ENCODE measurements at regions not wholly inside any gene's neighbourhood (a gene's known extent, or its start where the extent isn't known, plus 50 kb on each side); places are given as distances from the start of the nearest gene placed in this dataset.

DNA sequence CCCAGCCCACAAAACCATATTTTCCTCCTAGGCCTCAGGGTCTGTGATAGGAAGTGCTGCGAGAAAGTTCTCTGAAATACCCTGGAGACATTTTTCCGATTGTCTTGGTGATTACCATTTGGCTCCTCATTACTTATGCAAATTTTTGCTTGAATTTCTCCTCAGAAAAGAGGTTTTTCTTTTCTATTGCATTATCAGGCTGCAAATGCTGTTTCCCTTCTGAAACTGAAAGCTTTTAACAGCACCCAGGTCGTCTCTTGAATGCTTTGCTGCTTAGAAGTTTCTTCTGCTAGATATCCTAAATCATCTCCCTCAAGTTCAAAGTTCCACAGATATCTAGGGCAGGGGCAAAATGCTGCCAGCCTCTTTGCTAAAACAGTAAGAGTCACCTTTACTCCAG, 434.2 kb downstream of the PCDH20 start:
- intact Hi-C loops (cut with DNase I) = no loop called here
- no peaks in the 10 kb centered on the region for H3K27me3 ChIP-seq
- H3K9ac ChIP-seq (ENCODE audit: low read depth in 2 of 2, low read length in 2 of 2) = no peak overlapping the region
- no peak overlapping the region for H3K4me3 ChIP-seq
- TF ChIP-seq, protein P1, sequence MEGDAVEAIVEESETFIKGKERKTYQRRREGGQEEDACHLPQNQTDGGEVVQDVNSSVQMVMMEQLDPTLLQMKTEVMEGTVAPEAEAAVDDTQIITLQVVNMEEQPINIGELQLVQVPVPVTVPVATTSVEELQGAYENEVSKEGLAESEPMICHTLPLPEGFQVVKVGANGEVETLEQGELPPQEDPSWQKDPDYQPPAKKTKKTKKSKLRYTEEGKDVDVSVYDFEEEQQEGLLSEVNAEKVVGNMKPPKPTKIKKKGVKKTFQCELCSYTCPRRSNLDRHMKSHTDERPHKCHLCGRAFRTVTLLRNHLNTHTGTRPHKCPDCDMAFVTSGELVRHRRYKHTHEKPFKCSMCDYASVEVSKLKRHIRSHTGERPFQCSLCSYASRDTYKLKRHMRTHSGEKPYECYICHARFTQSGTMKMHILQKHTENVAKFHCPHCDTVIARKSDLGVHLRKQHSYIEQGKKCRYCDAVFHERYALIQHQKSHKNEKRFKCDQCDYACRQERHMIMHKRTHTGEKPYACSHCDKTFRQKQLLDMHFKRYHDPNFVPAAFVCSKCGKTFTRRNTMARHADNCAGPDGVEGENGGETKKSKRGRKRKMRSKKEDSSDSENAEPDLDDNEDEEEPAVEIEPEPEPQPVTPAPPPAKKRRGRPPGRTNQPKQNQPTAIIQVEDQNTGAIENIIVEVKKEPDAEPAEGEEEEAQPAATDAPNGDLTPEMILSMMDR (IDR thresholded peaks at IDR 0.05) = no peak
- no peak overlapping the region for H3K27ac ChIP-seq
- no peaks in the 10 kb centered on the region for H3K4me1 ChIP-seq
- no peaks in the 10 kb centered on the region for H3K9me3 ChIP-seq
- H3K36me3 ChIP-seq = no peaks in the 10 kb centered on the region
- DNase-seq = no peak

DNA sequence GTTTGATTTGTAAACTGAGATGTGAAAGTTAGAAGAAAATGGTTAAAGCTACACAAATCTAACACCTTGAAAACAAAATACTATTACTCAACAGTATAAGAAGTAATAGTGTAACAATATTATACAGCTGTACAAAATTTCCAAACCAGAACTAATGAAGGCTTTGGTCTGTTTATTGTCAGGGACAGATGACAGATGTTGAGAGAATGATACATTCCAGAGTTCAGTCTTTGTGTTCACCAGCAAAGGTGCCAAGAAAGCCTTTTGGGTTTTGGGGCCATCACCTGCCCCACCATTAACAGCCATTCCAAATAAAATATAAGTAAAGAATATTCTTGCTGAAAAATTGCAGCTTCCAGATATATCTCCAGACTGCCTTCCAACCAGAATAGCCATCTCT, 439.3 kb downstream of the PCDH20 start:
- Histone ChIP-seq H3K36me3 (no peaks in the 10 kb centered on the region), H3K9me3 (no peaks in the 10 kb centered on the region), H3K4me1 (no peaks in the 10 kb centered on the region), H3K4me3 (no peak overlapping the region), H3K27ac (no peak overlapping the region), H3K9ac (ENCODE audit: low read depth in 2 of 2, low read length in 2 of 2) (no peak overlapping the region), H3K27me3 (no peaks in the 10 kb centered on the region)
- no peak for DNase-seq
- intact Hi-C loops (cut with DNase I) = no loop called here
- TF ChIP-seq, protein P1 (IDR thresholded peaks at IDR 0.05) = no peak

DNA sequence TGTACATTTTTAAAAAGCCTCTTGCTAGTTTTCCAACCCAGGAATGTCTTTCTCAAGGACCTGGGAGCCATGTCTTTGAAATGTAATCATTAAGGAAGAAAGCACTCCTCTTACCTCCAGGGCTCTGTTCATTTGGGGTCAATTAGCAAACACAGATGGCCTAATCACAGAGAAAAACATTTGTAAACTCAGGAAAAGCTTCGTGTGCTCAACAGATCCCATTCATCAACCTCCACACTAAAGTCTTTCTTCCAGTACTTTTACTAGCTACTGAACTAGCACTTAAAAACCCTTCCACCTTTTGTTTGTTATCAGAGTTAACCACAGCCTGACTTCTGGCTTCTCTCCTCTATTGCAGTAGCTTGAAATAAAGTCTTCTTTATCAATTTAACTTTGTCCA, 441.4 kb downstream of the PCDH20 start:
- intact Hi-C loops (cut with DNase I) = no loop called here
- no peak overlapping the region for H3K4me3 ChIP-seq
- TF ChIP-seq, protein P1 (IDR thresholded peaks at IDR 0.05) = no peak
- no peaks in the 10 kb centered on the region for H3K4me1 ChIP-seq
- no peaks in the 10 kb centered on the region for H3K9me3 ChIP-seq
- no peaks in the 10 kb centered on the region for H3K36me3 ChIP-seq
- H3K27ac ChIP-seq = no peak overlapping the region
- no peak overlapping the region for H3K9ac ChIP-seq (ENCODE audit: low read depth in 2 of 2, low read length in 2 of 2)
- DNase-seq = no peak
- no peaks in the 10 kb centered on the region for H3K27me3 ChIP-seq

DNA sequence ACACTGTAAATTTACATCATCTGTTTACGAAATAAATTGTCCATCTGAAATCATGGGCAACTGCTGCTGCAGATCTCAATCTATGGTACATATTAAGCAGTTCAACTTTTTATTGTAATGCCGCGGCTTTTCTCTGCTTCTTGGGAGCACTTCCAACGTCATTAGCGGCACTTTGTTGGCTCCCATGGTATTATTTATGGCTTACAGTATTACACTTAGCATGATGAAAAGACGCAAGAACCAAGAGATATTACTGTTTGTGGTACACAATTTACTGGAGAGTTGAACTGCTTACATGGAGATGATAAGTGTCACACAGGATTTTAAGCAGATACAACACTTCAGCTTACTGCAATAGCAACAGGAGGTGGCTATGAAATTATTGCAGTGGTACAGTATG, 442.1 kb downstream of the PCDH20 start:
- DNase-seq = no peak
- no peaks in the 10 kb centered on the region for H3K36me3 ChIP-seq
- H3K27me3 ChIP-seq = no peaks in the 10 kb centered on the region
- no peaks in the 10 kb centered on the region for H3K9me3 ChIP-seq
- H3K9ac ChIP-seq (ENCODE audit: low read depth in 2 of 2, low read length in 2 of 2) = no peak overlapping the region
- no peak overlapping the region for H3K27ac ChIP-seq
- no peak overlapping the region for H3K4me3 ChIP-seq
- TF ChIP-seq, protein P1 (IDR thresholded peaks at IDR 0.05) = no peak
- intact Hi-C loops (cut with DNase I) = no loop called here
- H3K4me1 ChIP-seq = no peaks in the 10 kb centered on the region

DNA sequence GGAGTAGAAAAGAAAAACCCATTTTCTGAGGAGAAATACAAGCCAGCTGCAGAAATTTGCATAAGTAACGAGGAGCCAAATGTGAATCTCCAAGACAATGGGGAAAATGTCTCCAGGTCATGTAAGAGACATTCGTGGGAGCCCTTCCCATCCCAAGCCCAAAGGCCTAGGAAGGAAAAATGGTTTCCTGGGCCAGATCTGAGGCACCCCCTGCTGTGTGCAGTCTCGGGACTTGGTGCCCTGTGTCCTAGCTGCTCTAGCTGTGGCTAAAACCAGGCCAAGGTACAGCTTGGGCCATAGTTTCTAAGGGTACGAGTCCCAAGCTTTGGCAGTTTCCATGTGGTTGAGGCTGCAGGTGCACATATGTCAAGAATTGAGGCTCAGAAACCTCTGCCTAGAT, 444.9 kb downstream of the PCDH20 start:
- no peaks in the 10 kb centered on the region for H3K9me3 ChIP-seq
- H3K9ac ChIP-seq (ENCODE audit: low read depth in 2 of 2, low read length in 2 of 2) = no peak overlapping the region
- H3K4me1 ChIP-seq = no peaks in the 10 kb centered on the region
- H3K27ac ChIP-seq = no peak overlapping the region
- H3K27me3 ChIP-seq = no peaks in the 10 kb centered on the region
- intact Hi-C loops (cut with DNase I) = no loop called here
- no peak for DNase-seq
- TF ChIP-seq, protein P1 (IDR thresholded peaks at IDR 0.05) = no peak
- no peaks in the 10 kb centered on the region for H3K36me3 ChIP-seq
- H3K4me3 ChIP-seq = no peak overlapping the region

DNA sequence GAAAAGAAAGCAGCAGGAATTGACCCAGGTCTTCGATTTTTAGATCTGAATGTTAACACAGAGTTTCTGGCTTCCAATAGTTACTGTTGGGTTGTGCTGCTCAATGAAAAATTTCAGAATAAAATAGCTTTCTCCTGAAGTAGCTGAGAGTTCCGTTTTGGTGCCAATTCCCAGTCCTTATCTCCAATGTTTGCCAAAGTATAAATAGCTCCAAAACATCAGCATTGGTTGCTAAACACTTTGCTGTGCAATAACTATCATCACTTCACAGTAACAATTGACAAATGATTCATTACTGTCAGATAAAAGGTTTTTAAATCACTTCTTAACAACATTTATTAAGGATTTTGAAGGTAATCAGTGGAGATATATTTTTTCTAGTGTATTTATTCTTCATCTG, 446.0 kb downstream of the PCDH20 start:
- Histone ChIP-seq H3K9ac (ENCODE audit: low read depth in 2 of 2, low read length in 2 of 2) (no peak overlapping the region), H3K36me3 (no peaks in the 10 kb centered on the region), H3K9me3 (no peaks in the 10 kb centered on the region), H3K27ac (no peak overlapping the region), H3K4me3 (no peak overlapping the region), H3K27me3 (no peaks in the 10 kb centered on the region), H3K4me1 (no peaks in the 10 kb centered on the region)
- intact Hi-C loops (cut with DNase I) = no loop called here
- TF ChIP-seq, protein P1 (IDR thresholded peaks at IDR 0.05) = no peak
- DNase-seq = no peak

Data from colonic mucosa (tissue), 4 donors.